GM23338 (cell line): ENCODE measurements at regions not wholly inside any gene's neighbourhood (a gene's known extent, or its start where the extent isn't known, plus 50 kb on each side); places are given as distances from the start of the nearest gene placed in this dataset.

Source experiments
- ATAC-seq: fragments of 200-7000 bp; cut with Tn5 transposase; 3 replicates; pipeline ENCODE4 v1.9.1; 2020
- DNase-seq: peaks from one replicate; pipeline ENCODE4 v3.0.0-alpha.2; 2015; ENCODE audit warnings: low spot score
- H2AFZ ChIP-seq: fragments of 200-600 bp; sonication (generic); 2 replicates; pipeline ENCODE4 v1.8.0; 2016; ENCODE audit warnings: antibody characterized with exemption, mild to moderate bottlenecking, moderate library complexity
- H3F3A ChIP-seq: fragments of 200-600 bp; sonication (generic); replicated peaks from 2 replicates; pipeline ENCODE4 v1.8.0; 2017; ENCODE audit warnings: antibody characterized with exemption, mixed run types, low read depth
- H3K27ac ChIP-seq: fragments of 200-600 bp; sonication (generic); 2 replicates; pipeline ENCODE4 v1.6.1; 2016; ENCODE audit warnings: low read depth
- H3K27me3 ChIP-seq: fragments of 200-600 bp; sonication (generic); 2 replicates; pipeline ENCODE4 v1.8.0; 2016; ENCODE audit warnings: mild to moderate bottlenecking, mixed run types, moderate library complexity; ENCODE audit not compliant: insufficient read depth
- H3K36me3 ChIP-seq: fragments of 200-600 bp; sonication (generic); 2 replicates; pipeline ENCODE4 v1.8.0; 2016; ENCODE audit warnings: mild to moderate bottlenecking; ENCODE audit not compliant: insufficient read depth
- H3K4me1 ChIP-seq: fragments of 200-600 bp; sonication (generic); 2 replicates; pipeline ENCODE4 v1.8.0; 2016; ENCODE audit warnings: mild to moderate bottlenecking, moderate library complexity; ENCODE audit not compliant: insufficient read depth
- H3K4me2 ChIP-seq: fragments of 200-600 bp; sonication (generic); 2 replicates; pipeline ENCODE4 v1.7.1; 2017; ENCODE audit warnings: mixed run types
- H3K4me3 ChIP-seq: fragments of 200-600 bp; sonication (generic); 2 replicates; pipeline ENCODE4 v1.6.1; 2016; ENCODE audit warnings: mixed run types
- H3K79me2 ChIP-seq: fragments of 200-600 bp; sonication (generic); replicated peaks from 2 replicates; pipeline ENCODE4 v1.8.0; 2017; ENCODE audit warnings: mild to moderate bottlenecking; ENCODE audit not compliant: insufficient read depth
- H3K9me2 ChIP-seq: fragments of 200-600 bp; sonication (generic); 2 replicates; pipeline ENCODE4 v1.8.0; 2017; ENCODE audit not compliant: insufficient read depth
- H4K20me1 ChIP-seq: fragments of 200-600 bp; sonication (generic); replicated peaks from 2 replicates; pipeline ENCODE4 v1.8.0; 2017; ENCODE audit warnings: mild to moderate bottlenecking; ENCODE audit not compliant: insufficient read depth
- H3K27ac Mint-ChIP-seq: 2 replicates; pipeline ENCODE4 v1.8.0; 2020; ENCODE audit warnings: inconsistent platforms, mild to moderate bottlenecking, moderate library complexity, mixed read lengths
- H3K27me3 Mint-ChIP-seq: 3 replicates; pipeline ENCODE4 v1.8.0; 2022; ENCODE audit warnings: low read depth, mild to moderate bottlenecking, moderate library complexity, mixed read lengths, inconsistent platforms; ENCODE audit not compliant: insufficient read depth, poor library complexity
- H3K36me3 Mint-ChIP-seq: 3 replicates; pipeline ENCODE4 v1.8.0; 2021; ENCODE audit warnings: low read depth, mild to moderate bottlenecking, inconsistent platforms, moderate library complexity, mixed read lengths
- H3K4me1 Mint-ChIP-seq: 3 replicates; pipeline ENCODE4 v1.8.0; 2020; ENCODE audit warnings: mild to moderate bottlenecking, inconsistent platforms, mixed read lengths
- H3K4me3 Mint-ChIP-seq: 3 replicates; pipeline ENCODE4 v1.8.0; 2021; ENCODE audit warnings: moderate library complexity, mild to moderate bottlenecking, inconsistent platforms, mixed read lengths
- H3K9me3 Mint-ChIP-seq: 3 replicates; pipeline ENCODE4 v1.8.0; 2020; ENCODE audit warnings: moderate library complexity, mild to moderate bottlenecking, inconsistent platforms, mixed read lengths
- JUNB ChIP-seq: IDR thresholded peaks from one replicate; pipeline ENCODE4 v1.6.1; 2016; ENCODE audit warnings: antibody characterized with exemption; ENCODE audit not compliant: unreplicated experiment
- STAT1 ChIP-seq: IDR thresholded peaks from one replicate; pipeline ENCODE4 v1.6.1; 2016; ENCODE audit warnings: antibody characterized with exemption; ENCODE audit not compliant: unreplicated experiment
- ZNF331 ChIP-seq: fragments of 250-450 bp; sonication (Bioruptor Pico); IDR thresholded peaks from 2 replicates; pipeline ENCODE4 v1.5.0; 2020; ENCODE audit warnings: low read depth, mild to moderate bottlenecking, moderate library complexity
- TF ChIP-seq, protein P1 (sequence below): fragments of 250-450 bp; sonication (Bioruptor Pico); IDR thresholded peaks from 2 replicates; pipeline ENCODE4 v1.5.0; 2020; ENCODE audit warnings: mild to moderate bottlenecking, moderate library complexity
- TF ChIP-seq, protein P2 (sequence below): IDR thresholded peaks from 2 replicates; pipeline ENCODE4 v1.6.1; 2016; ENCODE audit warnings: antibody characterized with exemption
- TF ChIP-seq, protein P3 (sequence below), 2 experiments: fragments of 200-600 bp in 1 of 2; sonication (generic) in 1 of 2; conservative IDR thresholded peaks; 2 replicates each; pipeline versions ENCODE4 v1.5.1 to v1.6.1; 2016 to 2017; ENCODE audit warnings: antibody characterized with exemption in 2 of 2, low read depth in 2 of 2, mild to moderate bottlenecking in 2 of 2, moderate library complexity in 1 of 2

DNA sequence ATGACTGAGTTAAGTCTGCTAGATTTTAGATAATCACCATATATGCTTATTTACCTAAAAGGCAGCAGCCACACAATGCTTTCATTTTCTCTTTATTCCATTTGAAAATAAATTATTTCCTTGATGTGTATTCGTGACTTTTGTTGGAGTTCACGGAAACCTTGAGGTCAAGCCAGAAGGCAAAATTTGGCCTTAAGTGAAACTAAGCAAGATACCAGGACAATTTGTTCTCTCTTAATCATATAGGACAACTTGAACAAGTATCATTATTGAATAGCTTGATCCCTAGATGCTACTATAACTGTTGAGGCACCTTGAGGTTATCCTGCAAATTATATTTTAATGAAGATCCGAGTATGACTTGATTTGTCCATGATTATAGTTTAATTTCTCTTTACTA, 429.2 kb upstream of the DACH1 start:
- no peaks in the 10 kb centered on the region for H3K36me3 ChIP-seq
- peaks cover 33% of the 10 kb centered on the region for H3K4me1 ChIP-seq
- H3K4me3 ChIP-seq: no peak overlapping the region
- H2AFZ ChIP-seq: no peak overlapping the region
- TF ChIP-seq STAT1 (no peak), JUNB (no peak)
- TF ChIP-seq, protein P1, sequence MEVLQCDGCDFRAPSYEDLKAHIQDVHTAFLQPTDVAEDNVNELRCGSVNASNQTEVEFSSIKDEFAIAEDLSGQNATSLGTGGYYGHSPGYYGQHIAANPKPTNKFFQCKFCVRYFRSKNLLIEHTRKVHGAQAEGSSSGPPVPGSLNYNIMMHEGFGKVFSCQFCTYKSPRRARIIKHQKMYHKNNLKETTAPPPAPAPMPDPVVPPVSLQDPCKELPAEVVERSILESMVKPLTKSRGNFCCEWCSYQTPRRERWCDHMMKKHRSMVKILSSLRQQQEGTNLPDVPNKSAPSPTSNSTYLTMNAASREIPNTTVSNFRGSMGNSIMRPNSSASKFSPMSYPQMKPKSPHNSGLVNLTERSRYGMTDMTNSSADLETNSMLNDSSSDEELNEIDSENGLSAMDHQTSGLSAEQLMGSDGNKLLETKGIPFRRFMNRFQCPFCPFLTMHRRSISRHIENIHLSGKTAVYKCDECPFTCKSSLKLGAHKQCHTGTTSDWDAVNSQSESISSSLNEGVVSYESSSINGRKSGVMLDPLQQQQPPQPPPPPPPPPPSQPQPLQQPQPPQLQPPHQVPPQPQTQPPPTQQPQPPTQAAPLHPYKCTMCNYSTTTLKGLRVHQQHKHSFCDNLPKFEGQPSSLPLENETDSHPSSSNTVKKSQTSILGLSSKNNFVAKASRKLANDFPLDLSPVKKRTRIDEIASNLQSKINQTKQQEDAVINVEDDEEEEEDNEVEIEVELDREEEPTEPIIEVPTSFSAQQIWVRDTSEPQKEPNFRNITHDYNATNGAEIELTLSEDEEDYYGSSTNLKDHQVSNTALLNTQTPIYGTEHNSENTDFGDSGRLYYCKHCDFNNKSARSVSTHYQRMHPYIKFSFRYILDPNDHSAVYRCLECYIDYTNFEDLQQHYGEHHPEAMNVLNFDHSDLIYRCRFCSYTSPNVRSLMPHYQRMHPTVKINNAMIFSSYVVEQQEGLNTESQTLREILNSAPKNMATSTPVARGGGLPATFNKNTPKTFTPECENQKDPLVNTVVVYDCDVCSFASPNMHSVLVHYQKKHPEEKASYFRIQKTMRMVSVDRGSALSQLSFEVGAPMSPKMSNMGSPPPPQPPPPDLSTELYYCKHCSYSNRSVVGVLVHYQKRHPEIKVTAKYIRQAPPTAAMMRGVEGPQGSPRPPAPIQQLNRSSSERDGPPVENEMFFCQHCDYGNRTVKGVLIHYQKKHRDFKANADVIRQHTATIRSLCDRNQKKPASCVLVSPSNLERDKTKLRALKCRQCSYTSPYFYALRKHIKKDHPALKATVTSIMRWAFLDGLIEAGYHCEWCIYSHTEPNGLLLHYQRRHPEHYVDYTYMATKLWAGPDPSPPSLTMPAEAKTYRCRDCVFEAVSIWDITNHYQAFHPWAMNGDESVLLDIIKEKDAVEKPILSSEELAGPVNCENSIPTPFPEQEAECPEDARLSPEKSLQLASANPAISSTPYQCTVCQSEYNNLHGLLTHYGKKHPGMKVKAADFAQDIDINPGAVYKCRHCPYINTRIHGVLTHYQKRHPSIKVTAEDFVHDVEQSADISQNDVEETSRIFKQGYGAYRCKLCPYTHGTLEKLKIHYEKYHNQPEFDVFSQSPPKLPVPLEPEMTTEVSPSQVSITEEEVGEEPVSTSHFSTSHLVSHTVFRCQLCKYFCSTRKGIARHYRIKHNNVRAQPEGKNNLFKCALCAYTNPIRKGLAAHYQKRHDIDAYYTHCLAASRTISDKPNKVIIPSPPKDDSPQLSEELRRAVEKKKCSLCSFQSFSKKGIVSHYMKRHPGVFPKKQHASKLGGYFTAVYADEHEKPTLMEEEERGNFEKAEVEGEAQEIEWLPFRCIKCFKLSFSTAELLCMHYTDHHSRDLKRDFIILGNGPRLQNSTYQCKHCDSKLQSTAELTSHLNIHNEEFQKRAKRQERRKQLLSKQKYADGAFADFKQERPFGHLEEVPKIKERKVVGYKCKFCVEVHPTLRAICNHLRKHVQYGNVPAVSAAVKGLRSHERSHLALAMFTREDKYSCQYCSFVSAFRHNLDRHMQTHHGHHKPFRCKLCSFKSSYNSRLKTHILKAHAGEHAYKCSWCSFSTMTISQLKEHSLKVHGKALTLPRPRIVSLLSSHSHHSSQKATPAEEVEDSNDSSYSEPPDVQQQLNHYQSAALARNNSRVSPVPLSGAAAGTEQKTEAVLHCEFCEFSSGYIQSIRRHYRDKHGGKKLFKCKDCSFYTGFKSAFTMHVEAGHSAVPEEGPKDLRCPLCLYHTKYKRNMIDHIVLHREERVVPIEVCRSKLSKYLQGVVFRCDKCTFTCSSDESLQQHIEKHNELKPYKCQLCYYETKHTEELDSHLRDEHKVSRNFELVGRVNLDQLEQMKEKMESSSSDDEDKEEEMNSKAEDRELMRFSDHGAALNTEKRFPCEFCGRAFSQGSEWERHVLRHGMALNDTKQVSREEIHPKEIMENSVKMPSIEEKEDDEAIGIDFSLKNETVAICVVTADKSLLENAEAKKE (CRISPR knock-in tag): no peak
- DNase-seq: no peak
- Mint-ChIP-seq H3K36me3 (peaks cover 5% of the 10 kb centered on the region; the same call in 1 of the 3 replicates), H3K4me1 (peaks cover 35% of the 10 kb centered on the region), H3K27ac (no peak overlapping the region), H3K27me3 (peaks cover 2% of the 10 kb centered on the region), H3K4me3 (no peak overlapping the region), H3K9me3 (no peaks in the 10 kb centered on the region; the same call in 2 of the 3 replicates)
- no peak for ATAC-seq
- H3K4me2 ChIP-seq: no peak overlapping the region
- H3K27me3 ChIP-seq: no peaks in the 10 kb centered on the region
- no peaks in the 10 kb centered on the region for H3K79me2 ChIP-seq
- no peaks in the 10 kb centered on the region for H4K20me1 ChIP-seq
- no peaks in the 10 kb centered on the region for H3K9me2 ChIP-seq
- H3K27ac ChIP-seq: no peak overlapping the region
- no peaks in the 10 kb centered on the region for H3F3A ChIP-seq

DNA sequence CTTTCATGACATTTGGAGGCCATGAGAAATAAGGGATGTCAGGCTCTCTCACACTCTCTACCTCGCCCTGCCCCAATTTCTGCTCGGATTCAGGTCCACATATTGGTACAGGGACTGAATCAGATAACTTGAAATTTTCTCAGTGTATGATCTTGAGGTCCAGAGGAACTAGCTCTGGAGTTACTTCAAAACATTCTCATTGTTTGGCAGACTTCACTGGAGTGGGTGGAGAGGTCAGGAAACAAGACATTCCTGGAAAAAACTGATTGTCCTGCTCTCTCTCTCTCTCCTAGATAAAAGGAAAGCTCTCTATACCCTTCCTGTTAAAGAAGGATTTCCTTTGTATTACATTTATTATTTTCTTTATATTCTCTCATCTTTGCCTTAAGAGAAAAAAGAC, 428.1 kb upstream of the DACH1 start:
- Histone ChIP-seq H3K4me3 (no peak overlapping the region), H3K36me3 (no peaks in the 10 kb centered on the region), H3K4me2 (no peak overlapping the region), H3K4me1 (peaks cover 37% of the 10 kb centered on the region), H2AFZ (no peak overlapping the region), H3K79me2 (no peaks in the 10 kb centered on the region), H4K20me1 (no peaks in the 10 kb centered on the region), H3K27me3 (no peaks in the 10 kb centered on the region), H3K9me2 (no peaks in the 10 kb centered on the region), H3K27ac (no peak overlapping the region), H3F3A (no peaks in the 10 kb centered on the region)
- no peak overlapping the region for H3K4me3 Mint-ChIP-seq
- peaks cover 10% of the 10 kb centered on the region; the same call in 2 of the 3 replicates for H3K36me3 Mint-ChIP-seq
- H3K27me3 Mint-ChIP-seq: peaks cover 2% of the 10 kb centered on the region
- peaks cover 33% of the 10 kb centered on the region for H3K4me1 Mint-ChIP-seq
- H3K9me3 Mint-ChIP-seq: no peaks in the 10 kb centered on the region; the same call in 1 of the 3 replicates
- ATAC-seq: no peak
- H3K27ac Mint-ChIP-seq: no peak overlapping the region
- no peak for DNase-seq
- TF ChIP-seq, protein P2, sequence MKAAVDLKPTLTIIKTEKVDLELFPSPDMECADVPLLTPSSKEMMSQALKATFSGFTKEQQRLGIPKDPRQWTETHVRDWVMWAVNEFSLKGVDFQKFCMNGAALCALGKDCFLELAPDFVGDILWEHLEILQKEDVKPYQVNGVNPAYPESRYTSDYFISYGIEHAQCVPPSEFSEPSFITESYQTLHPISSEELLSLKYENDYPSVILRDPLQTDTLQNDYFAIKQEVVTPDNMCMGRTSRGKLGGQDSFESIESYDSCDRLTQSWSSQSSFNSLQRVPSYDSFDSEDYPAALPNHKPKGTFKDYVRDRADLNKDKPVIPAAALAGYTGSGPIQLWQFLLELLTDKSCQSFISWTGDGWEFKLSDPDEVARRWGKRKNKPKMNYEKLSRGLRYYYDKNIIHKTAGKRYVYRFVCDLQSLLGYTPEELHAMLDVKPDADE: no peak
- TF ChIP-seq ZNF331: no peak
- TF ChIP-seq, protein P3, sequence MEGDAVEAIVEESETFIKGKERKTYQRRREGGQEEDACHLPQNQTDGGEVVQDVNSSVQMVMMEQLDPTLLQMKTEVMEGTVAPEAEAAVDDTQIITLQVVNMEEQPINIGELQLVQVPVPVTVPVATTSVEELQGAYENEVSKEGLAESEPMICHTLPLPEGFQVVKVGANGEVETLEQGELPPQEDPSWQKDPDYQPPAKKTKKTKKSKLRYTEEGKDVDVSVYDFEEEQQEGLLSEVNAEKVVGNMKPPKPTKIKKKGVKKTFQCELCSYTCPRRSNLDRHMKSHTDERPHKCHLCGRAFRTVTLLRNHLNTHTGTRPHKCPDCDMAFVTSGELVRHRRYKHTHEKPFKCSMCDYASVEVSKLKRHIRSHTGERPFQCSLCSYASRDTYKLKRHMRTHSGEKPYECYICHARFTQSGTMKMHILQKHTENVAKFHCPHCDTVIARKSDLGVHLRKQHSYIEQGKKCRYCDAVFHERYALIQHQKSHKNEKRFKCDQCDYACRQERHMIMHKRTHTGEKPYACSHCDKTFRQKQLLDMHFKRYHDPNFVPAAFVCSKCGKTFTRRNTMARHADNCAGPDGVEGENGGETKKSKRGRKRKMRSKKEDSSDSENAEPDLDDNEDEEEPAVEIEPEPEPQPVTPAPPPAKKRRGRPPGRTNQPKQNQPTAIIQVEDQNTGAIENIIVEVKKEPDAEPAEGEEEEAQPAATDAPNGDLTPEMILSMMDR (conservative IDR thresholded peaks at IDR 0.05; ENCODE audit: low read depth in 2 of 2): no peak
